ENCODE measurements at regions not wholly inside any gene's neighbourhood (a gene's known extent, or its start where the extent isn't known, plus 50 kb on each side); places are given as distances from the start of the nearest gene placed in this dataset.

GRCh38 chr12:70069221-70070105, 173.8 kb upstream of the CNOT2 start:
- no peaks in the 10 kb centered on the region for H3K4me1 ChIP-seq
- no peaks in the 10 kb centered on the region for H3K27me3 ChIP-seq
- H3K9me3 ChIP-seq: no peaks in the 10 kb centered on the region
- DNase-seq: no peak
- no peak overlapping the region for H3K4me3 ChIP-seq
- no peak for TF ChIP-seq CTCF (IDR thresholded peaks at IDR 0.05)
- intact Hi-C loops (cut with DNase I): no loop called here
- no peak overlapping the region for H3K27ac ChIP-seq
- H3K36me3 ChIP-seq: no peaks in the 10 kb centered on the region
- H3K9ac ChIP-seq (ENCODE audit: low read depth in 2 of 2, low read length in 2 of 2): no peak overlapping the region

- Histone ChIP-seq H3K27me3 (no peaks in the 10 kb centered on the region), H3K9ac (ENCODE audit: low read depth in 2 of 2, low read length in 2 of 2) (no peak overlapping the region), H3K4me3 (no peak overlapping the region), H3K9me3 (no peaks in the 10 kb centered on the region), H3K27ac (no peak overlapping the region), H3K4me1 (no peaks in the 10 kb centered on the region), H3K36me3 (no peaks in the 10 kb centered on the region)
- intact Hi-C loops (cut with DNase I): no loop called here
- no peak for TF ChIP-seq CTCF (IDR thresholded peaks at IDR 0.05)
- DNase-seq: no peak
These were observed 172.7 kb upstream of the CNOT2 start for GRCh38 chr12:70070494-70071007.

GRCh38 chr12:70074510-70074909, 168.7 kb upstream of the CNOT2 start:
- DNase-seq: no peak
- Histone ChIP-seq H3K36me3 (no peaks in the 10 kb centered on the region), H3K27ac (no peak overlapping the region), H3K9ac (ENCODE audit: low read depth in 2 of 2, low read length in 2 of 2) (no peak overlapping the region), H3K4me1 (no peaks in the 10 kb centered on the region), H3K9me3 (no peaks in the 10 kb centered on the region), H3K27me3 (no peaks in the 10 kb centered on the region), H3K4me3 (no peak overlapping the region)
- TF ChIP-seq CTCF (IDR thresholded peaks at IDR 0.05): no peak
- intact Hi-C loops (cut with DNase I): no loop called here

GRCh38 chr12:70077441-70077840, 165.8 kb upstream of the CNOT2 start:
- TF ChIP-seq CTCF (IDR thresholded peaks at IDR 0.05): no peak
- Histone ChIP-seq H3K4me3 (no peak overlapping the region), H3K36me3 (no peaks in the 10 kb centered on the region), H3K9ac (ENCODE audit: low read depth in 2 of 2, low read length in 2 of 2) (no peak overlapping the region), H3K27me3 (no peaks in the 10 kb centered on the region), H3K4me1 (no peaks in the 10 kb centered on the region), H3K27ac (no peak overlapping the region), H3K9me3 (no peaks in the 10 kb centered on the region)
- intact Hi-C loops (cut with DNase I): no loop called here
- no peak for DNase-seq

GRCh38 chr12:70078161-70078560, 165.1 kb upstream of the CNOT2 start:
- no peaks in the 10 kb centered on the region for H3K4me1 ChIP-seq

More at GRCh38 chr12:70078161-70078560, 165.1 kb upstream of the CNOT2 start:
- intact Hi-C loops (cut with DNase I): no loop called here
- Histone ChIP-seq H3K9ac (ENCODE audit: low read depth in 2 of 2, low read length in 2 of 2) (no peak overlapping the region), H3K27me3 (no peaks in the 10 kb centered on the region), H3K27ac (no peak overlapping the region), H3K36me3 (no peaks in the 10 kb centered on the region), H3K9me3 (no peaks in the 10 kb centered on the region), H3K4me3 (no peak overlapping the region)
- TF ChIP-seq CTCF (IDR thresholded peaks at IDR 0.05): no peak
- DNase-seq: no peak

Data from colonic mucosa (tissue), 4 donors.